Muscle layer of colon (tissue), 2 donors: ENCODE measurements at regions not wholly inside any gene's neighbourhood (a gene's known extent, or its start where the extent isn't known, plus 50 kb on each side); places are given as distances from the start of the nearest gene placed in this dataset.
"Not testable (repeated sequence)": the region's sequence is repeated elsewhere in the genome, so short reads cannot be mapped to it uniquely, and the experiment has no call there.

ENCODE experiments used
- H3K27ac ChIP-seq: one replicate; pipeline ENCODE4 v1.7.0; 2013; ENCODE audit warnings: low read depth, mild to moderate bottlenecking, low read length, moderate library complexity
- H3K27me3 ChIP-seq, 2 donors: one replicate each; pipeline ENCODE4 v1.7.0; 2013; ENCODE audit warnings: low read length in 2 of 2, mild to moderate bottlenecking in 2 of 2; ENCODE audit not compliant: insufficient read depth in 2 of 2, control insufficient read depth in 1 of 2
- H3K36me3 ChIP-seq: one replicate; pipeline ENCODE4 v1.7.0; 2013; ENCODE audit warnings: mild to moderate bottlenecking, low read length; ENCODE audit not compliant: insufficient read depth
- H3K4me1 ChIP-seq: one replicate; pipeline ENCODE4 v1.7.0; 2013; ENCODE audit warnings: mild to moderate bottlenecking, low read length; ENCODE audit not compliant: insufficient read depth
- H3K4me3 ChIP-seq, 2 donors: one replicate each; pipeline ENCODE4 v1.7.0; 2013; ENCODE audit warnings: low read length in 2 of 2, low read depth in 1 of 2, mild to moderate bottlenecking in 1 of 2, moderate library complexity in 1 of 2
- H3K9ac ChIP-seq: one replicate; pipeline ENCODE4 v1.7.0; 2013; ENCODE audit warnings: low read length
- H3K9me3 ChIP-seq: one replicate; pipeline ENCODE4 v1.7.0; 2013; ENCODE audit warnings: mild to moderate bottlenecking, low read length
- donor health status: abdominal sarcoma.
- donor health status: Adenocarcinoma of cecum.

DNA sequence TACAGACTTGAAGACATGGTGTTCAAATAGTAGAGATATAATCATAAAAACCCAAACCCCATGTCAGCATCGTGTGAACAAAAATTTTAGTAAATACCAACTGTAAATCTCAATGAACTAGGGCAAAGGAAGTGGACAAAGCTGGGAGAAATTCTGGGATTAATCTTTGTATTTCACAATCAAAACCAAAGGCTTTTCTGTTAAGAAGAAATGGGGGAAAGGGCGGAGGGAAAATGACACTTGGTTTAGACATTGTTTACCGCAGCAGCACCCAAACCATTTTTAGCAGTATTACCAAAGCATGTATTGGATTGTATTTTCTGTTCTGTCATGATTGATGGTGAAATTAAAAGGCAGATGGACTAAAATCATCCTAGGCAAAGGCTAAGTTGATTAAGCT, 134.2 kb upstream of the PRSS3 start:
- Histone ChIP-seq H3K27ac (no peak overlapping the region), H3K9ac (no peak overlapping the region), H3K36me3 (no peaks in the 10 kb centered on the region), H3K9me3 (no peaks in the 10 kb centered on the region), H3K4me3 (no peak overlapping the region), H3K27me3 (no peaks in the 10 kb centered on the region), H3K4me1 (no peaks in the 10 kb centered on the region)

DNA sequence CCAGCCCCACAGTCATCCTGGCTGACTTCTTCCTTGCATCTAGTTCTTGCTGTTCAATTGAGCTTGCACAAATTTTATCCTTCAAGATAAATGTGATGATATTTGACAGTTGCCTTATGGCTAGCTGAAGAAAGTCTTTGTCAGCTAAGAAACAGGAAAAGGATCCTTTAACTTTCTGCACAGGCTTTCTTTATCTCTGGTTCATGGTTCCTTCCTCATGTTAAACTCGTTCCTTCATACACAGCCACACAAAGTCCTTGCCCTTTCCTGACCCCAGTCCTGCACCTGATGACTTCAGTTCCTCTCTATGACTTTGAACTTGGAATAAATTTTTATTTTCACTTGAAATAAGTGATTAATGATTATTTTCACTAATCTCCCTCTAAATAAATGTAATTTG, 132.5 kb upstream of the PRSS3 start:
- no peak overlapping the region for H3K4me3 ChIP-seq
- H3K27ac ChIP-seq, result no peak overlapping the region
- no peaks in the 10 kb centered on the region for H3K9me3 ChIP-seq
- no peak overlapping the region for H3K9ac ChIP-seq
- no peaks in the 10 kb centered on the region for H3K36me3 ChIP-seq
- no peaks in the 10 kb centered on the region for H3K4me1 ChIP-seq
- H3K27me3 ChIP-seq, result no peaks in the 10 kb centered on the region

DNA sequence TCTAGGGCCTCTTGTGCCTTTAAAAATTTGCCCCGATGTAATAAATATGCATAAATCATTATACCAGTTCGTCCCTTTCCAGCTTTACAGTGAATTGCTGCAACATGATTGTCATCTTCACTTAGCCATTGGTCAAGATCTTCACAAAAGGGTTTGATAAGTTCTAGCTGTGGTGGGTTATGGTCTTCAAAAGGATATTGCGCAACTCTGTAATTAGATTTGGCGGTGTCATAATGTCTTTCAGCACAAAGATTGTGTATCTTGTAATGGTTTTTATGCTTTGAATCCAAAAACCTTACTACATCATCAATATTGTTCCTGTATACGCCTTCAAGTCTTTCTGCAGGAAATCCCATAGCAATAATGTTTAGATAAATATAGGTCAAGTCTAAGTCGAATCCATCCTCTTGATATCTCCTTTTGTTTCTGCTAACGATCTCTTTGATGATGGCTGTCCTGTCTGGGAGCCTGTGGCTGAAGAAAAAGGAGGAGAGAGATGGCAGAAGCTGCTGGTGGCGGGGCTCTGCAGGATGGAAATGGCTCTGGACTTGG, 119.1 kb upstream of the PRSS3 start:
- not testable (repeated sequence) for H3K4me1 ChIP-seq, H3K9me3 ChIP-seq, H3K9ac ChIP-seq, H3K27me3 ChIP-seq, H3K36me3 ChIP-seq
- H3K27ac ChIP-seq, result peak overlapping the region; percentile 68
- peak overlapping the region; percentile 49 to 61 for H3K4me3 ChIP-seq

DNA sequence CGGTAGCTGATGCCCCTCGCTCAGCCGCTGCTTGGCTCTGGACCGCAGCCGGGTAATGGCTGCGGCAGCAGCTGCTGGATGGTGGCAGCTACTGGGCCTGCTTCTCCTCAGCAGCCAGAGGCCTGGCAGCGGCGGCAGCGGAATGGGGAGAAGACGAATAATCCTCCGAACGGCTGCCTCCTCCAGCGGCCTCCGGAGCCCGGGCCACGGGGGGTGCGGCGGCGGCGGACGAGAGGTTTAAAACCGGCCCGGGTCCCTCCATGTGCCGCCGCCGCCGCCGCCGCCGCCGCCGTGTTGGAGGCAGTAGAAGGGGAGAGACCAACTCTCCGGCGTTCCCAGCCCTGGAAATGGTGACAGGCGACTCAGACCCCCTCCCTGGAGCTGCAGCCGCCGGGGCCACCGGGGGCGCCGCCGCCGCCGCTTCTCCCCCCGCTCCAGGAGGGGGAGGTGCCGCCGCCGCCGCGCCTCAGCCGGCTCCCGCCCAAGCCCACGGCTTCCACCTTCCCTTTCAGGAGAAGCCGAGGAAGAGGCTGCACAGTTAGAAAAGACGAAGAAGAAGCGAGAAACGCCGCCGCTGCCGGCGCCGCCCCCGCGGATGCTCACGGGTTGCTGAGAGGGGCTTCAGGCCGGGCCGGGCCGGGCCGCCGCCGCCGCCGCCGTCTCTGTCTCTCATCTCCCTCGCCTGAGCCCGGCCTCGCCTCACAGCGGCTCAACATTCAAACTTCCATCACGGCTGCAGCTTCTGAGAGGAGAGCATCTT, 118.4 kb upstream of the PRSS3 start:
- no peaks in the 10 kb centered on the region for H3K9me3 ChIP-seq
- peak overlapping the region; percentile 49 to 61 for H3K4me3 ChIP-seq
- H3K9ac ChIP-seq, result no peak overlapping the region
- no peaks in the 10 kb centered on the region for H3K27me3 ChIP-seq
- no peaks in the 10 kb centered on the region for H3K36me3 ChIP-seq
- H3K27ac ChIP-seq, result peak overlapping the region; percentile 68
- peaks cover 5% of the 10 kb centered on the region for H3K4me1 ChIP-seq

DNA sequence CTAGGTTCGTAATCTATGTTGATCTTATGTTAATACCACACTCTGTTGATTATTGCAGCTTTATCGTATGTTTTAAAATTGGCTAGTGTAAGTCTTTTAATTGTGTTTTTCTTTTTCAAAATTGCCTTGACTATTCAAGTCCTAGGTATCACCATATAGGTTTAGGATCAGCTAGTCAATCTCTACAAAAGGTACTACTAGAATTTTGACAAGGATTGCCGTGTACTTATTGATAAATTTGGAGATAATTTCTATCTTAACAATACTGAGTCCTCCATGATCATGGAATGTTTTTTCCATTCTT, 117.9 kb upstream of the PRSS3 start:
- Histone ChIP-seq H3K36me3 (no peaks in the 10 kb centered on the region), H3K4me1 (peaks cover 5% of the 10 kb centered on the region), H3K27me3 (no peaks in the 10 kb centered on the region), H3K9ac (no peak overlapping the region), H3K27ac (peak overlapping the region; percentile 68), H3K4me3 (peak overlapping the region; percentile 49 to 61), H3K9me3 (no peaks in the 10 kb centered on the region)

DNA sequence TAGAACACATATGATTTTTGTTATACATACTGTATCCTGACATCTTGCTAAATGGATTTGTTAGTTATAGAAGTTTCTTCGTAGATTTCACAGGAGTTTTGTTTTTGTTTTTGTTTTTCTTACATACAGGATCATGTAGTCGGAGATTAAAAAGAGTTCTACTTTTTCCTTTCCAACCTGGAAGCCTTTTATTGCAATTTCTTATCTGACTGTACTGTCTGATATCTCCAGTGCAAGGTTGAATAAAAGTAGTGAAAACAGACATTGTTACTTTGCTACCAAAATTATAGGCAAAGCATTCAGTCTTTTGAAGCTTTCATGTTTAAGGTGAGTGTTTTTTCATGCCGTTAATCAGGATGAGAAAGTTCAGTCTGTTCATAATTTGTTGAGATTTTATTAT, 117.4 kb upstream of the PRSS3 start:
- Histone ChIP-seq H3K27ac (no peak overlapping the region), H3K9ac (no peak overlapping the region), H3K4me1 (peaks cover 5% of the 10 kb centered on the region), H3K36me3 (no peaks in the 10 kb centered on the region), H3K4me3 (no peak overlapping the region), H3K9me3 (no peaks in the 10 kb centered on the region), H3K27me3 (no peaks in the 10 kb centered on the region)

DNA sequence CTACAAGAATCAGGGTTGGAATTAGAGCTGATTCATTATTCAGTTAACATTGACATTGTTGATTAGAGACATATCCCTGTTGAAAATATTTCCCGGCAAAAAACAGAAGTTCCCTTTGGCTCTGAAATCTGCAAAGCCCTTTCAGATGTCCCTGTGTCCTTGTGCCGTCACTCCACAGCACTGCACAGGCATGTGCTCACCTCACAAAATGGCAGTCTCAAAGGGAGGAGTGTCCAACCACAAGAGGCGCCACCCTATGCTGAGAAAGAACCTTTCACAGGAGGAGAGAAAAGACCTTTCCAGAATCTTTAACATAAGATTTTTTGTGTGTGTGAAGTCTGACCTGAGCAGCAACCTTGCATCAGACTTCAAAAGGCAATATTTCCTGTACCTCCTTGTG, 112.8 kb upstream of the PRSS3 start:
- H3K36me3 ChIP-seq, result no peaks in the 10 kb centered on the region
- H3K9ac ChIP-seq, result no peak overlapping the region
- H3K9me3 ChIP-seq, result no peaks in the 10 kb centered on the region
- H3K4me1 ChIP-seq, result no peaks in the 10 kb centered on the region
- no peak overlapping the region for H3K4me3 ChIP-seq
- no peak overlapping the region for H3K27ac ChIP-seq
- no peaks in the 10 kb centered on the region for H3K27me3 ChIP-seq

DNA sequence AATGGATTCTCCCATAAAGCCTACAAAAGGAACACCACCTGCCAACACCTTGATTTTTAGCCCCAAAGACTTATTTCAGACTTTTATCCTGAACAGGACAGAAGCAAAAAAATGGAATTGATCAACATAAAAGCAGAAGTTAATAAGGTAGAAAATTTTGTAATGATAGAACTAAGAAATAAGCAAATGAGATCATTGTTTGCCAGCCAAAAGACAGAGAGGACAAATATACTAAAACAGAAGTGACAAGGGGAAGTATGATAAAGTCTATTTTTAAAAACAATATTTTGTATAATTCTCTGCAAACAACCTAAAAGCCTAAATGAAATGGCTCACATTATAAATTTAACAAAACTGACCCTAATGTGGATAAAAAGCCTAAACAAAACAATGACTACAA, 110.5 kb upstream of the PRSS3 start:
- no peaks in the 10 kb centered on the region for H3K9me3 ChIP-seq
- H3K4me1 ChIP-seq, result no peaks in the 10 kb centered on the region
- no peak overlapping the region for H3K27ac ChIP-seq
- H3K4me3 ChIP-seq, result no peak overlapping the region
- no peaks in the 10 kb centered on the region for H3K27me3 ChIP-seq
- no peak overlapping the region for H3K9ac ChIP-seq
- no peaks in the 10 kb centered on the region for H3K36me3 ChIP-seq

DNA sequence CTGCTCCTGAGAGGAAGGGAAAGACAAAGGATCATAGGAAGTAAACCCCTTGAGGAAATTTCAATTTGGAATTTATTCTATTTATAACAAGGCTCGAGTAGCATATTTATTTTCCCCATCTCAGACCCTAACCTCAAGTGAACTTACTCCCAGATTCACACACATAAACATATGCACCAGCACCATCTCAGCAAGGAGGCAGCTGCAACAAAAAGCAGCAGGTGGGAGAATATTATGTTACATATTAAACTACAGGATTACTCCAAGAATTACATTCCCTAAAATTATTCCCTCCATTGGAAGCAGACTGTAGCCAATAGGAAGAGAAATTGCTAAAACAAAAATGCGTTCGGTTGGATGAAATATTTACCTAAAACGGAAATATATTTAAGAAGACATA, 108.4 kb upstream of the PRSS3 start:
- no peaks in the 10 kb centered on the region for H3K4me1 ChIP-seq
- no peak overlapping the region for H3K4me3 ChIP-seq
- no peaks in the 10 kb centered on the region for H3K27me3 ChIP-seq
- no peaks in the 10 kb centered on the region for H3K9me3 ChIP-seq
- H3K36me3 ChIP-seq, result no peaks in the 10 kb centered on the region
- no peak overlapping the region for H3K27ac ChIP-seq
- no peak overlapping the region for H3K9ac ChIP-seq

DNA sequence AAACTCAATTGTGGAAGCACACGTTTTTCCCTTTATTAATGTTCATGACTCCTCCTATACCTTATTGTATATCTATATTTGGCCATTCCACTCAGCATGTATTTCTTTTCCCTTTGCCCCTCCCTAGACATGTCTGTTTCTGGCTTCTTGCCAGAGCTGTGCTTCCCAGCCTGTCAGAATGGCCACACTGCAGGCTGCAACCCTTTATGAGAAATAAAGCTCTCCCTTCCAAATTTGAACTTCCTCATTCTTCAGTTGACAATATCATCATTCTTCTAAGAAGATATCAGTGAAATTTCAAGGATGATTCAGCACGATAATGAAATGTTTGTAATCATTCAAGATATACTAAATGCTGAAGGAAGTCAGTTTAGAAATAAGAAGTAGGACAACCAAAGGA, 107.6 kb upstream of the PRSS3 start:
- Histone ChIP-seq H3K27ac (no peak overlapping the region), H3K36me3 (no peaks in the 10 kb centered on the region), H3K9ac (no peak overlapping the region), H3K27me3 (no peaks in the 10 kb centered on the region), H3K4me1 (no peaks in the 10 kb centered on the region), H3K4me3 (no peak overlapping the region), H3K9me3 (no peaks in the 10 kb centered on the region)

DNA sequence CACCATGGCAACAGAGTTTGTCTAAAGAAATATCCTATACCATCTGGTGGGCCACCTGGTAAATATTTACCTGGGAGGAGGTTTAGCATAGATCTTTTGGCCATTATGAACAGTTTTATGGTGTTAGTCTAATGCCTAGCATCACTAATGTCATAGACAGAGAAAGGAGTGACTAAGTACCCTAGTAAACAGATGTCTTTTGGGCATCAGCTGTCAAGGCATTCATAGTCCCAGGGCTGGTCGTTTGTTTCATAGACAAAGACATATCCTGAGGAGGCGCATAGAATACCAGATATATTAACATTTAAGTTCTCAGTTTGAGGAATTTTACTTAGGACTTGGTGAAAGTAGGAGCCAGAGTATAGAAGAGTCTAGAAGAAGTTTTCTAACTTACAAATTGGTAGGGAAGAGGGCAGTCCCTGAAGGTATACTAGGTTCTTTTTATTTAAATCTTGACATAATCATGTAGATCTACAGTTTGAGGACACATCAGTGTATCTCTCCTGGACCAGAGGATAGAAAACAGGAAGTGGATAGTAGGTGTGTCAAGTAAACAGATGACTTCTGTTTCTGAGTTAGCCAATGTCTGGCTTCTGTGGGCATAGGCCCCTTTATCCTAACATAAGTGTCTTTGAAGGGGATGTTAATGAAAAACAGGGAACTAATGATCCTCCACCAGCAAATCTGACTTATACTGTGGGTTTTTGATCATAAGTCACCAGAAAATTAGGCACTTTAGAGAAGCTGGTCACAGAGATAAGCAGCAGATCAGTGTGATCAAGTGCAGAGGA, 105.0 kb upstream of the PRSS3 start:
- no peaks in the 10 kb centered on the region for H3K27me3 ChIP-seq
- H3K36me3 ChIP-seq, result no peaks in the 10 kb centered on the region
- no peak overlapping the region for H3K9ac ChIP-seq
- H3K4me1 ChIP-seq, result no peaks in the 10 kb centered on the region
- H3K4me3 ChIP-seq, result no peak overlapping the region
- H3K9me3 ChIP-seq, result no peaks in the 10 kb centered on the region
- no peak overlapping the region for H3K27ac ChIP-seq

DNA sequence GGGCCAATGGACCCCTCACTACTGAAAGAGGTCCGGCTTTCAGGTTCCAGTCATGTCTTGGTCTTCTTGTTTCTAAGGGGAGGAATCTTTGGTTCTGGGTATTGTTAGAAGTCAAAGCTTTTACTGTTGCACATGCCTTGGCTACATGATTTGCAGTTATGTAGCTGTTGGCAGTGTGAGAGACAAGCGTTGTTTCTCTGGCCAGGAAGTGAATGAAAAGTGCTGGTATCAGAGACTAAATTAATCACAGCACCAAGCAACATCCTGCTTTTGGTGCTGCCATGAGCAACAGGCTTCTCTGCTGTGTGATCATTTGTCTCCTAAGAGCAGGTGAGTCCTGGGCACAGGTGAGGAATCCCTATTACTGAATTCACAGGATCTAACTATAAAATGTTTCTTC, 100.1 kb upstream of the PRSS3 start:
- H3K4me3 ChIP-seq, result no peak overlapping the region
- H3K27ac ChIP-seq, result no peak overlapping the region
- H3K9ac ChIP-seq, result no peak overlapping the region
- no peaks in the 10 kb centered on the region for H3K36me3 ChIP-seq
- no peaks in the 10 kb centered on the region for H3K9me3 ChIP-seq
- H3K27me3 ChIP-seq, result no peaks in the 10 kb centered on the region
- no peaks in the 10 kb centered on the region for H3K4me1 ChIP-seq
